HG03280 (cell line): ENCODE measurements at regions not wholly inside any gene's neighbourhood (a gene's known extent, or its start where the extent isn't known, plus 50 kb on each side); places are given as distances from the start of the nearest gene placed in this dataset.

ENCODE experiments used
- ATAC-seq: cut with Tn5 transposase; IDR thresholded peaks from one replicate; pipeline ENCODE4 v1.9.1; 2021; ENCODE audit warnings: mild to moderate bottlenecking, moderate library complexity; ENCODE audit not compliant: unreplicated experiment

GRCh38 chr12:65622056-65622455 is 202.2 kb upstream of the HMGA2 start:
- no peak for ATAC-seq

DNA sequence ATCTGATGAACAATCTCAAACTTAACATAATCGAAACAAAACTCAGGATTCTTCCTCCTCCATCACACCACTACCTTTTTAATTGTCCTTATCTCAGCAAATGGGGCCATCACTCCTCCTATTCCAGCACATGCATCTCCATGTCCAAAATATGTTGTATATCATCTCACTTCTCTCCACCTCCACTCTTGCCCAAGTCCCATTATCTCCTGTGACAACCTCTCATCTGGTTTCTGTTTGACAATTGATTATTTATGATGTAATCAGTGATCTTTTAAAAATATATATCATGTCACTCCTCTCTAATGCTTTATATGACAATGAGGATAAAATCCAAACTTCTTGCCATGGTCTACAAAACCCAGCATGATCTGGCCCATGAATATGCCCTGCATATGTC is 200.8 kb upstream of the HMGA2 start:
- ATAC-seq = no peak

DNA sequence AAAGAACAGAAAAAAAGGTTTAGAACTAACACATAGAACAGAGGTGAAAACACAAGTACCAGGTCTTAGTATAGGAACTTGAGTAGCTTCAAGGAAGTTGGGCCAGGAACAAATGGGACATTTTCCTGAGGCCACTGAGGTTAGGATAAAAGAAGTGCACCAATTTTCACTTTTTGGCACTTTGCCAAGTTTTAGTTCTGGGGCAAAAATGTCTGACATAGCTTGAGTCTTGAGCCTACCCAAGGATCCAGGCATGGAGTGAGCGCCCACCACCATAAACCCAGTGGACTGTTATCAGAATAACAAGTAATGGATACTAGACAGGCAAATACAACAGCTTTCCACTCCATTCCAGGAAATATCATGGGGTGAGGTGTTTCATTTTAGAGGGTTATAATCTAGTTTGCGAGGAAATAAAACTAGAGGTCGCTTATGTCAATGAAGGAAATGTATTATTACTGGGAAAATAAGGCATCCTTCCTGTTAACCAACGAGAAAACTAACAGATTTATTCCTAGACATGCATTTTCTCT is 199.7 kb upstream of the HMGA2 start:
- no peak for ATAC-seq

- ATAC-seq = no peak
Measured at GRCh38 chr12:65628061-65628460, 196.2 kb upstream of the HMGA2 start.

DNA sequence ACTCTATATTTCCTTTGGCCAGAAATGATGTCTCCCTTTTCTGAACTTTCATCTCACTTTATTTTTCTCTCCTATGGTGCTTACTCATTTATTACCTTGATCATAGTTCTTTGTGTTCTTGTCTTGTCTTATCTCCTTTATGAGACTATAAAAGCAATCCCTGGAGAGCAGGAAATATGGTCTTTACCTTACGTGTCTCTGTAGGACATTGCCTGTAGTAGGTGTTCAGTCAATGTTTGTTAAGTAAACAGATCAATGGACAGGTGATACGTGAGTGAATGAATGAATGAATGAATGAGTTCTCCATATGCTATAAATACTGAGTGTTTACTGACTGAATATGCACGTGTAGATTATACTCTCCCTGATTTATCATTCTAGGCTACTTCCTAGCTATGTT is 193.7 kb upstream of the HMGA2 start:
- no peak for ATAC-seq

DNA sequence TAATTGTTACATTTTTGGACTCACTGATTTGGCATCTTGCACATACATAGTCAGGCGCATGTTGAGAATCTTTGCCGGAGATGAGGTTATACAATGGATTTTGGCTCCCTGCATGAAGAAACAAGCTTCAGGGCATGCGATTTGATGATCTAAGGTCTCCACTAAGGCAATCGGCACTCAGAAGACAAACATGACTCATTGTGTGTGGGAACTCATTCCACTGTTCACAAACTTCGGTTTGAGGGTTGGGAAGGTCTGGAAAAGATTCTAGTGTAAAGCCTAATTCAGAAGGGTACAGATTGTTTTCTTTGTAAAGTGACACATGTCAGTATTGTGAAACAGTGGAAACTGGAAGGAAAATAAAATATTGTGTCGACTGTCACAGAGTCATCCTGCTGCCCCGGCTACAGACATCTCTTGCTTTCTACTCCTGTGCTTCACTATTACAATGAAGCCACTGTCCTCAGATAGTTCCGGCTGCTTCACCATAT is 192.6 kb upstream of the HMGA2 start:
- ATAC-seq = no peak

- no peak for ATAC-seq
Measured at GRCh38 chr12:65632131-65632855, 192.0 kb upstream of the HMGA2 start.

DNA sequence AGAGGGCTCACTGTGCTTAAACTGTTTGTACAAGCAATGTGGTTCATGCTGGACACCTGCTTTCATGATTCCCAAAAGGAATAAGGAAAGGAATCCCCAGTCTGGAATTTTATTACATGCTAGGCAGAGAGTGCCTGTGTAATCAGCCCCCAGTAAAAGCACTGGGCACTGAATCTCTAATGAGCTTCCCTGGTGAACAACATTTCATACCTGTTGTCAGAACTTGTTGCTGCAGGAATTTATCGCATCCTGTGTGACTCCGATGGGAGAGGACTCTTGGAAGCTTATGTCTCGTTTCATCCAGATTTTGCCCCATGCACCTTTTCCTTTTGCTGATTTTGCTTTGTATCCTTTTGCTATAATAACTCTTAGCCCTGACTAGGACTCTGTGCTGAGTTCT is 190.2 kb upstream of the HMGA2 start:
- ATAC-seq = no peak

- no peak for ATAC-seq
Measured at GRCh38 chr12:65634626-65635331, 189.5 kb upstream of the HMGA2 start.

- ATAC-seq = no peak
Measured at GRCh38 chr12:65636436-65636835, 187.8 kb upstream of the HMGA2 start.

DNA sequence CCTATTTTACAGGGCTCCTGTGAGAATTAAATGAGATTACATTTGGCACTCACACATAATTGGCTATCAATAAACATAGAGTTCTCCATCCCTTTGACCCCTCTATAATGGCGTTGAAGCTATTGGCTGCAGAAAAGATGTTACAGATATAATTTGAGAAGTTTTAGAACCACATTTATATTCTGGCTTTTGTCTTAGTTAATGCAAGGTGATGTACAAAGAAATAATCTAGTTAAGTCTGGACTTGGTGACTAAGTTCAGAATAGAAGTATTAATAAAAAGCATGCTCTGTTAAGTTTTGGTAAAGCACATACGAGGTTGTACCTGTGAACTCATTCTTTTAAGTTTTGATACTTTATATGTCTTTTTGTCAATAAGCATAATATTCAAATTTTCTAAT is 187.1 kb upstream of the HMGA2 start:
- ATAC-seq = no peak

- ATAC-seq = no peak
Measured at GRCh38 chr12:65637774-65638173, 186.5 kb upstream of the HMGA2 start.

GRCh38 chr12:65638324-65638723 is 186.0 kb upstream of the HMGA2 start:
- ATAC-seq = no peak

GRCh38 chr12:65640489-65640901 is 183.8 kb upstream of the HMGA2 start:
- ATAC-seq = no peak

- ATAC-seq = no peak
Measured at GRCh38 chr12:65642061-65642661, 182.1 kb upstream of the HMGA2 start.

GRCh38 chr12:65643171-65643570 is 181.1 kb upstream of the HMGA2 start:
- no peak for ATAC-seq

GRCh38 chr12:65643595-65644386 is 180.5 kb upstream of the HMGA2 start:
- no peak for ATAC-seq

GRCh38 chr12:65646127-65646643 is 178.1 kb upstream of the HMGA2 start:
- no peak for ATAC-seq

DNA sequence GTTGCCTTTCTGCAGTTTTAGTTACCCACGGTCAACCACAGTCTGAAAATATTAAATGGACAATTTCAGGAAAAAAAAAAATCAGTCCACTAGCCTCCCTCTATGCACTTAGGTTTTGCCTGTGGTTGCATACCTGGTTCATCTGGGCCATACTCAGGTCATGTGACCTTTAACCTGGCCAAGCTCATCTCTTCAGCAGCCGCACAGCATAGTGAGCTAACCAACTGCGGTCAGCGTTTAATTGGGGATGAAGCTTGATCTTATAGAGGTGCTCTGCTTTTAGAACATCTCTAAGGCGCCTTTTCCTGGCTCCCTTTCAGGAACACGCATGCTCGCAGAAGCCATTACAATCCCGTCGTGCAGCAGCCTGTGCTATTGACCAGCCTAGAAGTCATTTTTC is 177.2 kb upstream of the HMGA2 start:
- no peak for ATAC-seq

DNA sequence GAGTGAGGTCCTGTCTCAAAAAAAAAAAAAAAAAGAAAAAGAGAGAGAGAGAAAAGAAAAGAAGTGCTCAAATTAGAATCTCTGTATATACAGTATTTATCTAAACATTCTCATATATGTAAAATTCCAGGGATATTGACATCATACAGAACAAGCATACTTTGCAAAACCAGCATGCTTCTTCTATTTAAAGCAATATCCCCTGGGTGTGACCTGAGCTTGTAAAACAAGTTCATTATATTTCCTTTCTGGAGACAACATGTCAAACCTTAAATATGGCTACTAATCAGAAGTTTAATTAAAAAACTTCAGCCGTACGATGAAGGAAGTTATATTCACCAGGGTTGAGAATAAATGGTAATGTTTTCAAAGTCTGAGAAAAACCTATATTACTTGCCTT is 175.8 kb upstream of the HMGA2 start:
- no peak for ATAC-seq

DNA sequence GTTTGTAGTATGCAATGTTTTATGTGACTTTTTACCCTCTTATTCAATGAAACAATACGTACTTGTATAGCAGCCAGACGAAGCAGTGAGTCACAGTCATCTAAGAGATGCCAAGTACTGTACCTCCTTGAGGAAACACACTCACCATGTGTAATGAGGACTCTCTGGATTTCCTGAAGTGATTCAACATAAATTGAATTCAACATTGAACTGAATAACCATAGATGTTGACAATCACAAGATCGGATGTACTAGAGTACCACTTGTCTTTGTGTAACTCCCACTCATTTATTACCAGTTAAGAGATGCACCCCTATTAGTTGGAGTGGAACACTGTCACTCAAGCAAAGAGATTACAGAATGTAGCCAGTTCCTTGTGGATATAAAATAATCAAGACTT is 175.2 kb upstream of the HMGA2 start:
- no peak for ATAC-seq
